K562 (cell line): ENCODE measurements at regions not wholly inside any gene's neighbourhood (a gene's known extent, or its start where the extent isn't known, plus 50 kb on each side); places are given as distances from the start of the nearest gene placed in this dataset.

ENCODE experiments used
- ATAC-seq: fragments of 200-7000 bp; cut with Tn5 transposase; 3 replicates; pipeline ENCODE4 v1.9.1; 2020; ENCODE audit warnings: moderate library complexity
- BruUV-seq: library from RNA; stranded (reverse); fragments of 400-500 nt; replicated peaks from 2 replicates; lab custom pipeline; 2021; lab: Mats Ljungman, UMichigan
- CTCF ChIA-PET: fragments of 300-600 bp; formaldehyde crosslinking; extraction: SDS; loops from one replicate; lab custom pipeline; 2021; ENCODE audit warnings: low intra/inter-chr PET ratio; lab: Yijun Ruan, JAX
- POLR2A ChIA-PET: fragments of 300-600, 350-650 bp; sonication (Branson Sonifier 250); formaldehyde crosslinking; extraction: SDS; loops from one replicate; lab custom pipeline; 2021; ENCODE audit warnings: antibody characterized with exemption, inconsistent platforms; lab: Yijun Ruan, JAX
- DNase-seq, 4 experiments: peaks; one replicate each; pipeline versions ENCODE4 v3.0.0 to v3.0.0-alpha.2; 2011 to 2018; ENCODE audit warnings: low spot score in 3 of 4, mixed read lengths in 3 of 4; ENCODE audit errors: extremely low read depth in 1 of 4
- FAIRE-seq: peaks from 2 replicates; lab custom pipeline; 2011; peaks lifted over from hg19 to GRCh38; lab: Jason Lieb, UNC
- H2AFZ ChIP-seq: 2 replicates; pipeline ENCODE4 v1.6.0; 2011; ENCODE audit warnings: low read depth, low read length, control low read depth, inconsistent platforms
- H3K27ac ChIP-seq: fragments of 200-600 bp; 3 replicates; pipeline ENCODE4 v1.8.0; 2011; ENCODE audit warnings: low read depth, mild to moderate bottlenecking, control low read depth, inconsistent platforms, low read length, moderate library complexity, mixed read lengths; ENCODE audit errors: extremely low read depth
- H3K27me3 ChIP-seq, 2 experiments: fragments of 300-600 bp in 1 of 2; 2 replicates in 1 of 2; 3 replicates in 1 of 2; pipeline versions ENCODE4 v1.6.0 to v1.8.0; 2011; ENCODE audit warnings: inconsistent platforms in 2 of 2, low read length in 2 of 2, mild to moderate bottlenecking in 1 of 2, mixed read lengths in 1 of 2, moderate library complexity in 1 of 2; ENCODE audit not compliant: control insufficient read depth in 2 of 2, insufficient read depth in 2 of 2
- H3K36me3 ChIP-seq: fragments of 300-600 bp; 3 replicates; pipeline ENCODE4 v1.8.0; 2011; ENCODE audit warnings: mild to moderate bottlenecking, low read length, inconsistent platforms; ENCODE audit not compliant: control insufficient read depth, insufficient read depth
- H3K4me1 ChIP-seq, 2 experiments: fragments of 200-600 bp in 1 of 2; replicated peaks in 1 of 2; 2 replicates in 1 of 2; 3 replicates in 1 of 2; pipeline versions ENCODE4 v1.5.1 to v1.8.0; 2011; ENCODE audit warnings: inconsistent platforms in 2 of 2, low read length in 2 of 2, mild to moderate bottlenecking in 1 of 2, mixed read lengths in 1 of 2, moderate library complexity in 1 of 2; ENCODE audit not compliant: control insufficient read depth in 2 of 2, insufficient read depth in 2 of 2
- H3K4me2 ChIP-seq: 2 replicates; pipeline ENCODE4 v1.6.1; 2011; ENCODE audit warnings: low read length, control low read depth, inconsistent platforms, mixed read lengths; ENCODE audit not compliant: insufficient read depth
- H3K4me3 ChIP-seq: fragments of 200-600 bp; sonication (generic), shearing (Covaris generic); 2 replicates; pipeline ENCODE4 v1.5.1; 2016; ENCODE audit warnings: control low read depth, inconsistent platforms
- H3K79me2 ChIP-seq: fragments of 200-600 bp; 3 replicates; pipeline ENCODE4 v1.8.0; 2011; ENCODE audit warnings: low read length, inconsistent platforms; ENCODE audit not compliant: control insufficient read depth, insufficient read depth
- H3K9ac ChIP-seq, 2 experiments: 2 replicates each; pipeline versions ENCODE4 v1.6.0 to v1.6.1; 2011; ENCODE audit warnings: low read depth in 2 of 2, low read length in 2 of 2, control low read depth in 1 of 2, inconsistent platforms in 1 of 2, mild to moderate bottlenecking in 1 of 2, mixed read lengths in 1 of 2; ENCODE audit not compliant: insufficient read depth in 1 of 2
- H3K9me1 ChIP-seq: one replicate; pipeline ENCODE4 v1.6.0; 2011; ENCODE audit warnings: inconsistent platforms, mild to moderate bottlenecking, low read length, moderate library complexity; ENCODE audit not compliant: control insufficient read depth, insufficient read depth
- H3K9me3 ChIP-seq: replicated peaks from 2 replicates; pipeline ENCODE4 v1.5.1; 2011; ENCODE audit warnings: low read depth, low read length, inconsistent platforms; ENCODE audit not compliant: control insufficient read depth, insufficient read depth
- H4K20me1 ChIP-seq: replicated peaks from 2 replicates; pipeline ENCODE4 v1.6.1; 2011; ENCODE audit warnings: low read length, inconsistent platforms, mixed read lengths; ENCODE audit not compliant: control insufficient read depth, insufficient read depth
- ASH1L ChIP-seq: fragments of 450-650 bp; IDR thresholded peaks from 2 replicates; pipeline ENCODE4 v1.6.1; 2018; ENCODE audit warnings: borderline replicate concordance, mild to moderate bottlenecking, low read depth; ENCODE audit not compliant: partially characterized antibody
- CHD2 ChIP-seq: IDR thresholded peaks from 2 replicates; pipeline ENCODE4 v1.6.1; 2011; ENCODE audit warnings: low read depth, low read length
- EGR1 ChIP-seq: fragments of 450-650 bp; conservative IDR thresholded peaks from 2 replicates; pipeline ENCODE4 v1.6.1; 2017; ENCODE audit warnings: mild to moderate bottlenecking
- EHMT2 ChIP-seq: fragments of 450-650 bp; IDR thresholded peaks from 2 replicates; pipeline ENCODE4 v1.6.1; 2018; ENCODE audit warnings: antibody characterized with exemption
- EZH2 ChIP-seq: IDR thresholded peaks from 2 replicates; pipeline ENCODE4 v1.6.1; 2012; ENCODE audit warnings: low read depth, mild to moderate bottlenecking, inconsistent platforms, low read length, borderline replicate concordance
- MTA2 ChIP-seq: fragments of 450-650 bp; IDR thresholded peaks from 2 replicates; pipeline ENCODE4 v1.6.1; 2016; ENCODE audit warnings: low read depth
- PHB2 ChIP-seq: fragments of 450-650 bp; IDR thresholded peaks from 2 replicates; pipeline ENCODE4 v1.6.1; 2017; ENCODE audit warnings: low read depth
- PURB ChIP-seq: sonication (generic); formaldehyde crosslinking; IDR thresholded peaks from 2 replicates; pipeline ENCODE4 v1.9.0; 2021; ENCODE audit warnings: low read depth, mild to moderate bottlenecking, missing genetic modification reagents
- SMAD1 ChIP-seq: fragments of 150-350 bp; IDR thresholded peaks from 2 replicates; pipeline ENCODE4 v1.6.1; 2014; ENCODE audit warnings: low read length, low read depth; ENCODE audit not compliant: partially characterized antibody
- SOX6 ChIP-seq: fragments of 450-650 bp; IDR thresholded peaks from 2 replicates; pipeline ENCODE4 v1.6.1; 2014; ENCODE audit warnings: mild to moderate bottlenecking
- THRA ChIP-seq: fragments of 450-650 bp; IDR thresholded peaks from 2 replicates; pipeline ENCODE4 v1.6.1; 2017; ENCODE audit warnings: mild to moderate bottlenecking, moderate library complexity
- ZNF318 ChIP-seq, 2 experiments: fragments of 450-650 bp; IDR thresholded peaks; 2 replicates each; pipeline ENCODE4 v1.6.1; 2016; ENCODE audit warnings: mild to moderate bottlenecking in 2 of 2, borderline replicate concordance in 1 of 2, low read depth in 1 of 2, moderate library complexity in 1 of 2
- ZNF778 ChIP-seq: fragments of 450-650 bp; formaldehyde crosslinking; IDR thresholded peaks from 2 replicates; pipeline ENCODE4 v1.4.0; 2020; ENCODE audit warnings: mild to moderate bottlenecking, moderate library complexity
- WGBS: fragments of 100-300 bp; shearing (Covaris generic); methylation state at CpG from one replicate; pipeline ENCODE4 v1.1.6; 2016; ENCODE audit warnings: low coverage, mixed read lengths; ENCODE audit not compliant: insufficient coverage; ENCODE audit errors: missing lambda C conversion rate; 5-methylcytosine and 5-hydroxymethylcytosine counted together
- in situ Hi-C: fragments of 300-500 bp; cut with MboI; formaldehyde crosslinking; loops from 4 replicates; pipeline ENCODE4 v1.15.0; 2018; ENCODE audit warnings: inconsistent platforms, mixed read lengths
- intact Hi-C: fragments of 100-400 bp; cut with micrococcal nuclease; formaldehyde crosslinking; loops from 2 replicates; pipeline ENCODE4 v1.14.2; 2022

GRCh38 chr4:41431276-41431675 lies 106.7 kb upstream of the LIMCH1 start:
- Histone ChIP-seq H2AFZ (no peak overlapping the region), H3K27me3 (no peaks in the 10 kb centered on the region), H3K4me3 (no peak overlapping the region), H3K9me1 (no peaks in the 10 kb centered on the region), H4K20me1 (no peaks in the 10 kb centered on the region), H3K4me1 (no peaks in the 10 kb centered on the region), H3K4me2 (no peak overlapping the region), H3K27ac (no peak overlapping the region), H3K79me2 (no peaks in the 10 kb centered on the region)
- 0% methylated on average over 1 of the region's 1 CpG for WGBS
- POLR2A ChIA-PET, result no interaction called here
- CTCF ChIA-PET, result no interaction called here
- no TSS peak for BruUV-seq
- DNase-seq (no peak), FAIRE-seq (no peak), ATAC-seq (no peak)
- TF ChIP-seq EZH2 (no peak), THRA (no peak), SOX6 (no peak), ZNF318 (IDR thresholded peaks at IDR 0.05; ENCODE audit: borderline replicate concordance in 1 of 2, low read depth in 1 of 2) (no peak), PURB (CRISPR knock-in tag) (no peak), EHMT2 (no peak), SMAD1 (no peak), ZNF778 (CRISPR knock-in tag) (no peak), PHB2 (no peak), CHD2 (no peak), ASH1L (no peak), MTA2 (no peak), EGR1 (no peak)
- TF ChIP-seq, all 486 proteins: peak for 0
- Histone ChIP-seq H3K9me3 (no peaks in the 10 kb centered on the region), H3K9ac (no peak overlapping the region), H3K36me3 (no peaks in the 10 kb centered on the region)
- intact Hi-C loops (no loop called here), in situ Hi-C loops (no loop called here)
